Caco-2 (cell line): ENCODE measurements at regions not wholly inside any gene's neighbourhood (a gene's known extent, or its start where the extent isn't known, plus 50 kb on each side); places are given as distances from the start of the nearest gene placed in this dataset.

ENCODE experiments used
- BruUV-seq: library from RNA; stranded (reverse); fragments of 400-500 nt; replicated peaks from 2 replicates; lab custom pipeline; 2021; lab: Mats Ljungman, UMichigan
- CTCF ChIA-PET: fragments of 300-600 bp; sonication (Branson Sonifier 250); formaldehyde crosslinking; loops from one replicate; lab custom pipeline; 2022; ENCODE audit warnings: antibody characterized with exemption; lab: Charles Lee
- POLR2A ChIA-PET: fragments of 300-600 bp; sonication (Branson Sonifier 250); formaldehyde crosslinking; loops from one replicate; lab custom pipeline; 2022; ENCODE audit warnings: antibody characterized with exemption; lab: Charles Lee
- DNase-seq, 2 experiments: peaks; one replicate each; pipeline versions ENCODE4 v3.0.0 to v3.0.0-alpha.2; 2020 to 2022
- H3K27me3 ChIP-seq: replicated peaks from 2 replicates; pipeline ENCODE4 v1.6.0; 2011; ENCODE audit warnings: low read length; ENCODE audit not compliant: control insufficient read depth, insufficient read depth
- H3K36me3 ChIP-seq: 2 replicates; pipeline ENCODE4 v1.5.1; 2011; ENCODE audit warnings: low read length; ENCODE audit not compliant: control insufficient read depth, insufficient read depth
- H3K4me1 ChIP-seq: fragments of 250-450 bp; sonication (Bioruptor Pico); 2 replicates; pipeline ENCODE4 v1.5.1; 2020; ENCODE audit warnings: mild to moderate bottlenecking
- H3K4me3 ChIP-seq: 2 replicates; pipeline ENCODE4 v1.5.1; 2011; ENCODE audit warnings: low read depth, mild to moderate bottlenecking, control low read depth, low read length
- H3K9me3 ChIP-seq: fragments of 250-450 bp; sonication (Bioruptor Pico); 2 replicates; pipeline ENCODE4 v1.5.1; 2020; ENCODE audit warnings: mild to moderate bottlenecking, moderate library complexity
- H3K27ac Mint-ChIP-seq: one replicate; pipeline ENCODE4 v1.8.0; 2022; ENCODE audit warnings: mixed read lengths; ENCODE audit not compliant: unreplicated experiment
- H3K27me3 Mint-ChIP-seq: one replicate; pipeline ENCODE4 v1.8.0; 2022; ENCODE audit warnings: mixed read lengths; ENCODE audit not compliant: insufficient read depth, unreplicated experiment
- H3K36me3 Mint-ChIP-seq: one replicate; pipeline ENCODE4 v1.8.0; 2022; ENCODE audit warnings: mild to moderate bottlenecking, mixed read lengths; ENCODE audit not compliant: insufficient read depth, unreplicated experiment
- H3K4me1 Mint-ChIP-seq: one replicate; pipeline ENCODE4 v1.8.0; 2022; ENCODE audit warnings: low read depth, mixed read lengths; ENCODE audit not compliant: unreplicated experiment
- H3K4me3 Mint-ChIP-seq: one replicate; pipeline ENCODE4 v1.8.0; 2022; ENCODE audit warnings: mild to moderate bottlenecking, moderate library complexity, mixed read lengths; ENCODE audit not compliant: unreplicated experiment
- H3K9me3 Mint-ChIP-seq: one replicate; pipeline ENCODE4 v1.8.0; 2022; ENCODE audit warnings: mixed read lengths; ENCODE audit not compliant: unreplicated experiment
- intact Hi-C: fragments of 100-400 bp; cut with micrococcal nuclease; formaldehyde crosslinking; loops from one replicate; pipeline ENCODE4 v1.10.0; 2022; ENCODE audit not compliant: unreplicated experiment
- TF ChIP-seq, protein P1 (sequence below), 2 experiments: fragments of 200-600 bp in 1 of 2; IDR thresholded peaks; 1 replicate in 1 of 2; 2 replicates in 1 of 2; pipeline versions ENCODE4 v1.5.1 to v1.8.0; 2011 to 2022; ENCODE audit warnings: antibody characterized with exemption in 1 of 2, control low read depth in 1 of 2, inconsistent platforms in 1 of 2, low read depth in 1 of 2, low read length in 1 of 2, mild to moderate bottlenecking in 1 of 2, moderate library complexity in 1 of 2; ENCODE audit not compliant: insufficient read depth in 1 of 2, severe bottlenecking in 1 of 2, unreplicated experiment in 1 of 2

DNA sequence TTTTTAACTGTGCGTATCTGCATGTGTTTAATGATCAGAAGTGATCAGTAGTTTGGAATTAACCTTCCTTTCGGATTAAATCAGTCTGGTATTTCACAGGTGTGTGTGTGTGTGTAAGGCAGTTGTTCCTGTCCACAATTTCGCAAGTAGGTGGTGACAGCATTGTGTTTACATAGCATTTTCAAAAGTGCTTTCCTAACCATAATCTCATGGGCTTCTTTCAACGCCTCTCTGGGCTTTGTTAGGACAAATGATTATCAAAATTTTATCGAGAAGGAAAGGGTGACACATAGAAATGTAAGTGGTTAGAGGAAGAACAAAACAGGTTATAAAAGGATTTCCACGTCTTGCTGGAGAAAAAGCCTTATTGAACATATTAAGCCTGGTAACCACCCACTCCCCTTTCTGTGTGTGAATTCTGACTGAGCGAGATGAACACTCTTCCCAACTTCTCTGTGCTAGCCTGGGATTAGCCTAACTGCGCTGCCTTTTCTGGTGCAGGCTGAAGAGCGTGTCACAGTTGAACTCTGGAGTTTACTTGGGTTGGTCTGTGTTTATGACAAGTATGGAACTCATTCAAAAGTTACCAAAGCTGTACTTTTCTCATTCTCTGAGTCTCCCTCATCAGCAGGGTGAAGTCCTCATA lies 292.3 kb upstream of the PITRM1 start:
- Mint-ChIP-seq H3K4me3 (peak overlapping the region; percentile 7), H3K4me1 (peaks cover 39% of the 10 kb centered on the region), H3K27me3 (no peaks in the 10 kb centered on the region), H3K36me3 (no peaks in the 10 kb centered on the region), H3K9me3 (no peaks in the 10 kb centered on the region), H3K27ac (peak overlapping the region; percentile 19)
- Histone ChIP-seq H3K4me3 (no peak overlapping the region), H3K27me3 (no peaks in the 10 kb centered on the region), H3K9me3 (peaks cover 4% of the 10 kb centered on the region; the same call in 1 of the 2 replicates), H3K36me3 (no peaks in the 10 kb centered on the region), H3K4me1 (peaks cover 28% of the 10 kb centered on the region)
- ChIA-PET CTCF (no interaction called here), POLR2A (no interaction called here)
- DNase-seq = peak in 1 of 2 experiments; percentile 39
- TF ChIP-seq, protein P1, sequence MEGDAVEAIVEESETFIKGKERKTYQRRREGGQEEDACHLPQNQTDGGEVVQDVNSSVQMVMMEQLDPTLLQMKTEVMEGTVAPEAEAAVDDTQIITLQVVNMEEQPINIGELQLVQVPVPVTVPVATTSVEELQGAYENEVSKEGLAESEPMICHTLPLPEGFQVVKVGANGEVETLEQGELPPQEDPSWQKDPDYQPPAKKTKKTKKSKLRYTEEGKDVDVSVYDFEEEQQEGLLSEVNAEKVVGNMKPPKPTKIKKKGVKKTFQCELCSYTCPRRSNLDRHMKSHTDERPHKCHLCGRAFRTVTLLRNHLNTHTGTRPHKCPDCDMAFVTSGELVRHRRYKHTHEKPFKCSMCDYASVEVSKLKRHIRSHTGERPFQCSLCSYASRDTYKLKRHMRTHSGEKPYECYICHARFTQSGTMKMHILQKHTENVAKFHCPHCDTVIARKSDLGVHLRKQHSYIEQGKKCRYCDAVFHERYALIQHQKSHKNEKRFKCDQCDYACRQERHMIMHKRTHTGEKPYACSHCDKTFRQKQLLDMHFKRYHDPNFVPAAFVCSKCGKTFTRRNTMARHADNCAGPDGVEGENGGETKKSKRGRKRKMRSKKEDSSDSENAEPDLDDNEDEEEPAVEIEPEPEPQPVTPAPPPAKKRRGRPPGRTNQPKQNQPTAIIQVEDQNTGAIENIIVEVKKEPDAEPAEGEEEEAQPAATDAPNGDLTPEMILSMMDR (IDR thresholded peaks at IDR 0.05; ENCODE audit: insufficient read depth in 1 of 2, low read depth in 1 of 2, low read length in 1 of 2, severe bottlenecking in 1 of 2, unreplicated experiment in 1 of 2) = no peak
- intact Hi-C loops = no loop called here
- no TSS peak for BruUV-seq

DNA sequence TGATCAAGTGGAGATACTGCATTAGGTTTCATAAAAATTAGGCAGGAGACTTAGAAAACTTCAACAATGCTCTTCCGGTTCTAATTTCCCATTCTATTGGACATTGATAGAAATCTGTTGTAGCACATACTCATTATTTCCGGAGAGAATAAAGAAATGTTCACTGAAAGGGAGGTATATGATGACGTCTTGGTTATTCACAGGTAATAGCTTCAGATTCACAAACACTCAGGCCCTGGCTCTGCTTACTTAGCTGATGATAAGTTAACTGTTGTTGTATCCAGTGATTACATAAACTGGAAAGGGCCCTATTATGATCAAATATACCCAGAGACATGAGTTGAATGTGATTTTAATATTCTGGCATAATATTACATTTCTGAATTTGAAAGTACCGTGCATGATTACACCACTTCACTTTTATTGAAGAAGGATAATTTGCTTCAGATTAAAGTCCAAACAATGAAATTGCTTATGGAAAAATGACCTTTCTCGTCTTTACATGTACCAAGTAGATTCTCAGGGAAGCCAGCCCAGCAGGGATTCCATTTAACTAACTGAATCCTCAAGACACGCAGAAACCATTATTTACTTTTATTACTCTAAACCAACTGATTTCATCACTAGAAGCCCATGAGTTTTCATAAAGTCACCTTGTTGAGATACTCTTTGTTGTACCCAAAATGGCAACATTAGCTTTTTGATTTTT lies 288.0 kb upstream of the PITRM1 start:
- H3K4me3 Mint-ChIP-seq = no peak overlapping the region
- no peaks in the 10 kb centered on the region for H3K36me3 ChIP-seq
- no peak overlapping the region for H3K27ac Mint-ChIP-seq
- H3K4me1 Mint-ChIP-seq = peaks cover 13% of the 10 kb centered on the region
- peaks cover 7% of the 10 kb centered on the region; the same call in 1 of the 2 replicates for H3K9me3 ChIP-seq
- H3K4me1 ChIP-seq = peaks cover 10% of the 10 kb centered on the region
- H3K4me3 ChIP-seq = no peak overlapping the region
- peaks cover 16% of the 10 kb centered on the region for H3K9me3 Mint-ChIP-seq
- H3K36me3 Mint-ChIP-seq = peaks cover 5% of the 10 kb centered on the region
- H3K27me3 Mint-ChIP-seq = no peaks in the 10 kb centered on the region
- intact Hi-C loops = no loop called here
- DNase-seq = no peak
- TF ChIP-seq, protein P1 (IDR thresholded peaks at IDR 0.05; ENCODE audit: insufficient read depth in 1 of 2, low read depth in 1 of 2, low read length in 1 of 2, severe bottlenecking in 1 of 2, unreplicated experiment in 1 of 2) = no peak
- H3K27me3 ChIP-seq = no peaks in the 10 kb centered on the region
- CTCF ChIA-PET = no interaction called here
- POLR2A ChIA-PET = no interaction called here
- BruUV-seq = no TSS peak

DNA sequence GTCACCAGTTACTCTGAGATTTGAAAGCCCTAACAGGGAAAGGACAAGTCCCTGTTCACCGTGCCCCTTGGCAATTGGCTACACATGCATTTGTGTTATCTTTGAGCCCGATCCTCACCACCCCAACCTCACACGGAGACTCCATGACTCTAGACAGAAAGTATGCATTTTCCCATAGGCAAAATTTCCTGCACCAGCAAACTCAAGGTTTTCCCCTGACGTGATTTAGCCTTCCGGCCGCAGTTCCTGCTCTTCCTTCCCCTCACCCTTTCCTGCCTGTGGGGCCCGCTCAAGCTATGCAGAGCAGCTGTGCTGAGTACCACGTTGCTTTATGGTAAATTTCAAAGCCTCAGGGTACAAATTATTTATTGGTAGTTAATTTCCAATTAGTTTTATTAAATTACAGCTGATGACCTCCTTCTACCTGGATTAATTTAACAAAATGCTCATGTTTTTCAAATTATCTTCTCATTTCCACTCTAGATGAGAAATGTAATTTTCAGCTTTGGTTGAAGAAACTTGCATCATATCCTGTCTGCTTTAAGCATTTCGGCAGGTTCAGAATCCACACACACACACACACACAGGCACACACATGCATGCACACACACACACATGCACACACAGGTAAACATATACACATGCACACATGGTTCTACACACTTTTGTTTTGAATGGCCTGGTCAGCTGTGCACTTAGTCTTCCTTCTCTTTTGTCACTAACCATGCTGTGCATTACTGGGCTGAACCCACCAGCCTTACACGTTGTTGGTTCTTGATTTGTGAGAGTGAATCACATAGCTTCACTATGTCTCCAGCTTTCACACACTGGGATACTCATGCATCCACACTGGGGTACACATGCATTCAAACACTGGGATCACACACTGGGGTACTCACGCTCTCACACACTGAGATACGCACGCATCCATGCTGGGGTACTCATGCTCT lies 283.1 kb upstream of the PITRM1 start:
- H3K4me3 Mint-ChIP-seq = no peak overlapping the region
- ChIA-PET POLR2A (no interaction called here), CTCF (no interaction called here)
- DNase-seq = no peak
- Histone ChIP-seq H3K9me3 (0 out of 2 replicates have a peak, but pooled peaks cover 3% of the 10 kb centered on the region), H3K4me1 (peaks cover 9% of the 10 kb centered on the region; the same call in 1 of the 2 replicates), H3K36me3 (no peaks in the 10 kb centered on the region), H3K27me3 (no peaks in the 10 kb centered on the region), H3K4me3 (no peak overlapping the region)
- no peak overlapping the region for H3K27ac Mint-ChIP-seq
- no peaks in the 10 kb centered on the region for H3K4me1 Mint-ChIP-seq
- no peaks in the 10 kb centered on the region for H3K27me3 Mint-ChIP-seq
- BruUV-seq = no TSS peak
- peaks cover 5% of the 10 kb centered on the region for H3K36me3 Mint-ChIP-seq
- intact Hi-C loops = no loop called here
- H3K9me3 Mint-ChIP-seq = peaks cover 16% of the 10 kb centered on the region
- TF ChIP-seq, protein P1 (IDR thresholded peaks at IDR 0.05; ENCODE audit: insufficient read depth in 1 of 2, low read depth in 1 of 2, low read length in 1 of 2, severe bottlenecking in 1 of 2, unreplicated experiment in 1 of 2) = no peak
